ENCODE measurements at regions not wholly inside any gene's neighbourhood (a gene's known extent, or its start where the extent isn't known, plus 50 kb on each side); places are given as distances from the start of the nearest gene placed in this dataset.

GRCh38 chr18:39786477-39786876, 2168.6 kb upstream of the PIK3C3 start:
- TF ChIP-seq CTCF (IDR thresholded peaks at IDR 0.05) (no peak), POLR2A (IDR thresholded peaks at IDR 0.05) (no peak)
